NCI-H748 (cell line): ENCODE measurements at regions not wholly inside any gene's neighbourhood (a gene's known extent, or its start where the extent isn't known, plus 50 kb on each side); places are given as distances from the start of the nearest gene placed in this dataset.
"Not testable (repeated sequence)": the region's sequence is repeated elsewhere in the genome, so short reads cannot be mapped to it uniquely, and the experiment has no call there.

Source experiments
- DNase-seq: peaks from one replicate; lab custom pipeline; 2025; ENCODE audit not compliant: unreplicated experiment; lab: John Stamatoyannopoulos, UW

- DNase-seq = no peak
These were observed 136.3 kb upstream of the BASP1 start for GRCh38 chr5:17081142-17081541.

GRCh38 chr5:17083276-17083675 is 134.2 kb upstream of the BASP1 start:
- DNase-seq = not testable (repeated sequence)

GRCh38 chr5:17087035-17087434 is 130.4 kb upstream of the BASP1 start:
- no peak for DNase-seq

- DNase-seq = no peak
These were observed 129.4 kb upstream of the BASP1 start for GRCh38 chr5:17088051-17088450.

GRCh38 chr5:17089001-17089400 is 128.4 kb upstream of the BASP1 start:
- no peak for DNase-seq

- no peak for DNase-seq
These were observed 127.7 kb upstream of the BASP1 start for GRCh38 chr5:17089690-17090089.

GRCh38 chr5:17090839-17091238 is 126.6 kb upstream of the BASP1 start:
- no peak for DNase-seq

- DNase-seq = no peak
These were observed 122.6 kb upstream of the BASP1 start for GRCh38 chr5:17094830-17095229.

- peak; percentile 97 for DNase-seq
These were observed 120.3 kb upstream of the BASP1 start for GRCh38 chr5:17096952-17097695.

GRCh38 chr5:17099946-17100345 is 117.5 kb upstream of the BASP1 start:
- no peak for DNase-seq

- DNase-seq = no peak
These were observed 114.0 kb upstream of the BASP1 start for GRCh38 chr5:17103461-17103860.

- DNase-seq = no peak
These were observed 111.5 kb upstream of the BASP1 start for GRCh38 chr5:17105744-17106418.

GRCh38 chr5:17106521-17106920 is 110.9 kb upstream of the BASP1 start:
- DNase-seq = no peak

- DNase-seq = not testable (repeated sequence)
These were observed 105.2 kb upstream of the BASP1 start for GRCh38 chr5:17112091-17112716.

GRCh38 chr5:17113174-17113958 is 104.1 kb upstream of the BASP1 start:
- DNase-seq = no peak

- DNase-seq = no peak
These were observed 103.2 kb upstream of the BASP1 start for GRCh38 chr5:17114233-17114632.

GRCh38 chr5:17114715-17115599 is 102.5 kb upstream of the BASP1 start:
- DNase-seq = peak; percentile 42

GRCh38 chr5:17115855-17116254 is 101.6 kb upstream of the BASP1 start:
- DNase-seq = peak; percentile 72

- no peak for DNase-seq
These were observed 98.8 kb upstream of the BASP1 start for GRCh38 chr5:17118631-17119030.

- DNase-seq = no peak
These were observed 97.2 kb upstream of the BASP1 start for GRCh38 chr5:17120209-17120608.
